22Rv1 (cell line): ENCODE measurements at regions not wholly inside any gene's neighbourhood (a gene's known extent, or its start where the extent isn't known, plus 50 kb on each side); places are given as distances from the start of the nearest gene placed in this dataset.

Experiments used
- CTCF ChIP-seq: fragments of 450-650 bp; IDR thresholded peaks from 2 replicates; pipeline ENCODE4 v1.5.1; 2017; ENCODE audit warnings: mild to moderate bottlenecking
- ZFX ChIP-seq: fragments of 450-650 bp; IDR thresholded peaks from 2 replicates; pipeline ENCODE4 v1.6.1; 2017; ENCODE audit warnings: antibody characterized with exemption, borderline replicate concordance

- TF ChIP-seq CTCF (no peak), ZFX (no peak)
These were observed 235.4 kb downstream of the HDGFL1 start for GRCh38 chr6:22804620-22805261.
